Dendritic cell treated with granulocyte-macrophage colony-stimulating factor and Interleukin-4, amounts not matched to agents 40 ng/mL and 50 ng/mL, for 4 days (primary cell): ENCODE measurements at regions not wholly inside any gene's neighbourhood (a gene's known extent, or its start where the extent isn't known, plus 50 kb on each side); places are given as distances from the start of the nearest gene placed in this dataset.
"Not testable (repeated sequence)": the region's sequence is repeated elsewhere in the genome, so short reads cannot be mapped to it uniquely, and the experiment has no call there.

Experiments
- H3K27ac Mint-ChIP-seq: one replicate; pipeline ENCODE4 v1.8.0; 2022; ENCODE audit warnings: mild to moderate bottlenecking, mixed read lengths
- H3K27me3 Mint-ChIP-seq: one replicate; pipeline ENCODE4 v1.8.0; 2022; ENCODE audit warnings: mild to moderate bottlenecking, mixed read lengths
- H3K36me3 Mint-ChIP-seq: one replicate; pipeline ENCODE4 v1.8.0; 2022; ENCODE audit warnings: low read depth, mixed read lengths
- H3K4me1 Mint-ChIP-seq: one replicate; pipeline ENCODE4 v1.8.0; 2022; ENCODE audit warnings: low read depth, mixed read lengths
- H3K4me3 Mint-ChIP-seq: one replicate; pipeline ENCODE4 v1.8.0; 2022; ENCODE audit warnings: mild to moderate bottlenecking, moderate library complexity, mixed read lengths
- H3K9me3 Mint-ChIP-seq: one replicate; pipeline ENCODE4 v1.8.0; 2022; ENCODE audit warnings: mixed read lengths
- intact Hi-C: fragments of 100-400 bp; cut with micrococcal nuclease; formaldehyde crosslinking; loops from one replicate; pipeline ENCODE4 v1.15.0; 2022

DNA sequence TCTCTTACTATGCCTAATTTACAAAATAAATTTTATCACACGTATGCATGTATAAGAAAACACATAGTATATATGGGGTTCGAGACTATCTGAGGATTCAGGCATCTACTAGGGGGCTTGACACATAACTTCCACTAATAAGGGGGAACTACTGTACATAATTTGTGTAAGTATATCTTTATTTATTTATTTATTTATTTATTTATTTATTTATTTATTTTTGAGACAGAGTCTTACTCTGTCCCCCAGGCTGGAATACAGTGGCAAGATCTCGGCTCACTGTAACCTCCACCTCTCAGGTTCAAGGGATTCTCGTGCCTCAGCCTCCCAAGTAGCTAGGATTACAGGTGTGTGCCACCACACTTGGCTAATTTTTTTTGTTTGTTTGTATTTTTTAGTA, 414.4 kb upstream of the CDH20 start:
- H3K27ac Mint-ChIP-seq, intact Hi-C loops, H3K4me3 Mint-ChIP-seq: not testable (repeated sequence)

DNA sequence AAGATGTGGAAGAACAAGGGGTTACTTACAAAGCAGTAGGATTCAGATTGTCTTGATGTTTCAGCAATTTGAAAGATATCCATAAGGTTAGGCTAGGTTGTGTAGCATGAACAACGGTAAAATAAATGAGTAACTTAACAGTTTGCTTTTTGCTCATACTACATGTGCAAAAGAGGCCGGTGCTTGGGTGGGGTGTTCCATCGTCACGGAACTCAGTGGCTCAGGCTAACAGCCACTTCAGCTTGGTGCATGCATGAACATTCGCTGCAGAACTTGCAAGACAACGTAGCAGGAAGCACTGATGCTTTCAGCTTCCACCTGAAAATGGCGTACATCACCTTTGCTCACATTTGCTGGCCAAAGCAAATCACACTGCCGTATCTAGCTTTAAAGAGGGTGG, 407.3 kb upstream of the CDH20 start:
- H3K27me3 Mint-ChIP-seq, result no peaks in the 10 kb centered on the region
- H3K36me3 Mint-ChIP-seq, result no peaks in the 10 kb centered on the region
- no peak overlapping the region for H3K27ac Mint-ChIP-seq
- no peak overlapping the region for H3K4me3 Mint-ChIP-seq
- no peaks in the 10 kb centered on the region for H3K4me1 Mint-ChIP-seq
- H3K9me3 Mint-ChIP-seq, result peaks cover 7% of the 10 kb centered on the region
- intact Hi-C loops, result no loop called here

More for the DNA sequence above, 414.4 kb upstream of the CDH20 start:
- H3K27me3 Mint-ChIP-seq, H3K36me3 Mint-ChIP-seq, H3K9me3 Mint-ChIP-seq, H3K4me1 Mint-ChIP-seq: not testable (repeated sequence)

DNA sequence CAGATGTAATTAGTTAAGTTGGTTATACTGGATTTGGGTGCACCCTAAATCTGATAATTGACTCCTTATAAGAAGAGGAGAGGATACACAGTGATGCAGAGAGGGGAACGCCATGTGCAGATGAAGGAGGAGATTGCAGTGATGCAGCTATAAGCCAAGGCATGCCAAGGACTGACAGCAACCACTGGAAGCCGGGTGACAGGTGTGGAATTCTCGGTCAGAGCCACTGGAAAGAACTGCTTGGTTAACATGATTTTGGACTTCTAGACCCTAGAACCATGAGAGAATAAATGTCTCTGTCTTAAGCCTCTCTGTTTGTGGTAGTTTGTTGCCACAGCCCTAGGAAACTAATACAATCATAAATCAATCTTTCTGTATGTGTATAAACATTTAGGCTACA, 403.3 kb upstream of the CDH20 start:
- Mint-ChIP-seq H3K36me3 (no peaks in the 10 kb centered on the region), H3K27me3 (no peaks in the 10 kb centered on the region), H3K27ac (no peak overlapping the region), H3K4me3 (no peak overlapping the region), H3K9me3 (peaks cover 15% of the 10 kb centered on the region), H3K4me1 (no peaks in the 10 kb centered on the region)
- intact Hi-C loops, result no loop called here

GRCh38 chr18:60935041-60935910, 398.0 kb upstream of the CDH20 start:
- Mint-ChIP-seq H3K36me3 (no peaks in the 10 kb centered on the region), H3K4me3 (no peak overlapping the region), H3K9me3 (peaks cover 8% of the 10 kb centered on the region), H3K27me3 (no peaks in the 10 kb centered on the region), H3K4me1 (no peaks in the 10 kb centered on the region), H3K27ac (no peak overlapping the region)
- intact Hi-C loops, result no loop called here

DNA sequence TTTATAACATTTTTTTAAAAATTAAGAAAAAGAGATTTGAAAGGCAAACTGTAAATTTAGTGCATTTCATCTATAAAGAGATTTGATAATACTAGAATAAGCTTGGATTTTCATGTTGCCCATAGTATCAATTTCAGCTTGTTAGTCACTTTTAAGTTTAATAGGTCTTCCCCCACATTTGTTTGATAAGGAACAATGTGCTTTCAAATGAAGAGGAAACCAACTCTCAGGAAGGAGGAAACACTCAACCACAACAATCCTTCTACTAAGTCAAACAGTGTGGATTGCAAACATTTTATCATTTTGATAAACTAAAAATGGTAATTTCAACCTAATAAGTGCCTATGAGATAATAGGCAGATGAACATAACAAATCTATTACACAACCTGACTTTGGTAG, 397.1 kb upstream of the CDH20 start:
- no peaks in the 10 kb centered on the region for H3K36me3 Mint-ChIP-seq
- no peak overlapping the region for H3K27ac Mint-ChIP-seq
- H3K4me3 Mint-ChIP-seq, result no peak overlapping the region
- peaks cover 8% of the 10 kb centered on the region for H3K9me3 Mint-ChIP-seq
- intact Hi-C loops, result no loop called here
- no peaks in the 10 kb centered on the region for H3K27me3 Mint-ChIP-seq
- H3K4me1 Mint-ChIP-seq, result no peaks in the 10 kb centered on the region

GRCh38 chr18:60943297-60943696, 389.9 kb upstream of the CDH20 start:
- Mint-ChIP-seq H3K27ac (no peak overlapping the region), H3K9me3 (peaks cover 9% of the 10 kb centered on the region)

GRCh38 chr18:60950634-60951033, 382.6 kb upstream of the CDH20 start:
- Mint-ChIP-seq H3K4me1 (no peaks in the 10 kb centered on the region), H3K36me3 (no peaks in the 10 kb centered on the region), H3K4me3 (no peak overlapping the region), H3K9me3 (peaks cover 9% of the 10 kb centered on the region), H3K27ac (no peak overlapping the region), H3K27me3 (no peaks in the 10 kb centered on the region)
- intact Hi-C loops, result no loop called here

More at GRCh38 chr18:60943297-60943696, 389.9 kb upstream of the CDH20 start:
- no peaks in the 10 kb centered on the region for H3K36me3 Mint-ChIP-seq
- no peaks in the 10 kb centered on the region for H3K27me3 Mint-ChIP-seq
- H3K4me3 Mint-ChIP-seq, result no peak overlapping the region
- intact Hi-C loops, result no loop called here
- H3K4me1 Mint-ChIP-seq, result no peaks in the 10 kb centered on the region

GRCh38 chr18:60951091-60951490, 382.1 kb upstream of the CDH20 start:
- Mint-ChIP-seq H3K9me3 (peaks cover 5% of the 10 kb centered on the region), H3K4me1 (no peaks in the 10 kb centered on the region), H3K27me3 (no peaks in the 10 kb centered on the region), H3K36me3 (no peaks in the 10 kb centered on the region), H3K27ac (no peak overlapping the region), H3K4me3 (no peak overlapping the region)
- intact Hi-C loops, result no loop called here

- H3K27me3 Mint-ChIP-seq, result no peaks in the 10 kb centered on the region
- H3K4me1 Mint-ChIP-seq, result no peaks in the 10 kb centered on the region
- H3K27ac Mint-ChIP-seq, result no peak overlapping the region
- intact Hi-C loops, result no loop called here
- no peak overlapping the region for H3K4me3 Mint-ChIP-seq
- H3K36me3 Mint-ChIP-seq, result no peaks in the 10 kb centered on the region
- peaks cover 17% of the 10 kb centered on the region for H3K9me3 Mint-ChIP-seq
Measured at GRCh38 chr18:60962625-60963024, 370.6 kb upstream of the CDH20 start.

DNA sequence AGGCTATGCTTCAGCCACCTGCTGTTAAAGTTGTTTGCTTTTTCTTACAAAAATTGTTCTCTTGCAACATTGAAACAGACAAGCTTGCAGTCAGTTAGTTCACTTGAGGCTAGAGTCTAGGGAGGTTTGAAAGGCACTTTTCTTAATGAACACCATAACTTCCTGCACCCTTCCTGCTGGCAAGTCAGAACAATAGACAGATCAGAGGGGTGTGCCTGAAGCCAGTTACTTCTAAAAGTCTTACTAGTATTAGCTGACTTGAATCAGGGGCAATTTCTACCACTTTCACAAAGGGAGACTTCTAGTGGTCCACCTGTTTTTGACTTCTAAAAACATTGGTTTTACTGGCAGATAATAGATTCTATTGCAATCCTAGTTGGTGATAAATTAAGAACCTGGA, 367.4 kb upstream of the CDH20 start:
- Mint-ChIP-seq H3K9me3 (peaks cover 35% of the 10 kb centered on the region), H3K4me3 (no peak overlapping the region), H3K36me3 (no peaks in the 10 kb centered on the region), H3K4me1 (no peaks in the 10 kb centered on the region), H3K27me3 (no peaks in the 10 kb centered on the region), H3K27ac (no peak overlapping the region)
- intact Hi-C loops, result no loop called here

GRCh38 chr18:60966876-60967275, 366.4 kb upstream of the CDH20 start:
- no peaks in the 10 kb centered on the region for H3K27me3 Mint-ChIP-seq
- no peak overlapping the region for H3K4me3 Mint-ChIP-seq
- no peak overlapping the region for H3K27ac Mint-ChIP-seq
- intact Hi-C loops, result no loop called here
- H3K9me3 Mint-ChIP-seq, result peaks cover 35% of the 10 kb centered on the region
- H3K36me3 Mint-ChIP-seq, result no peaks in the 10 kb centered on the region
- no peaks in the 10 kb centered on the region for H3K4me1 Mint-ChIP-seq

DNA sequence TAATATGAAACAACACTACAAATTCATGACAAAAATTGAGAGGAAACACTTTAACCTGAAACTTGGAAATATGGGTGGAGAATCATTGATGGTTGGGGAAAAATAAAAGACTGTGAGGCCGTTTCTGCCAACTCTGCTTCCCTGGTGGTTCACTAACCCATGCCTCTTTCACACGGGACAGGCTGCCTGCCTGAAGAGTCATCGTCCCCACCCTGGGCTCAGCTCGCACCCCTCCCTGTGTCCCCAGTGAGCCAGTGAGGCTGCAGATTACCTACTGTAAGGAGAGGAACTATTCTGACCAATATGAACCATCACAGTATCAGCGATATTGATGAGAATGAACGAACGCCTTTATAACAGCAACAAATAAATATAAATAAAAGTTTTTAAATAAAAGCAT, 357.8 kb upstream of the CDH20 start:
- Mint-ChIP-seq H3K4me3 (no peak overlapping the region), H3K36me3 (no peaks in the 10 kb centered on the region), H3K27me3 (no peaks in the 10 kb centered on the region), H3K4me1 (no peaks in the 10 kb centered on the region), H3K27ac (no peak overlapping the region), H3K9me3 (peaks cover 8% of the 10 kb centered on the region)
- intact Hi-C loops, result no loop called here

GRCh38 chr18:60976976-60977375, 356.3 kb upstream of the CDH20 start:
- no peaks in the 10 kb centered on the region for H3K36me3 Mint-ChIP-seq
- peaks cover 8% of the 10 kb centered on the region for H3K9me3 Mint-ChIP-seq
- H3K4me1 Mint-ChIP-seq, result no peaks in the 10 kb centered on the region
- H3K4me3 Mint-ChIP-seq, result no peak overlapping the region
- no peaks in the 10 kb centered on the region for H3K27me3 Mint-ChIP-seq
- H3K27ac Mint-ChIP-seq, result no peak overlapping the region
- intact Hi-C loops, result no loop called here

GRCh38 chr18:60978338-60978737, 354.9 kb upstream of the CDH20 start:
- Mint-ChIP-seq H3K27ac (no peak overlapping the region), H3K9me3 (peaks cover 15% of the 10 kb centered on the region), H3K36me3 (no peaks in the 10 kb centered on the region), H3K4me1 (no peaks in the 10 kb centered on the region), H3K4me3 (no peak overlapping the region), H3K27me3 (no peaks in the 10 kb centered on the region)
- intact Hi-C loops, result no loop called here

GRCh38 chr18:60980422-60981005, 352.7 kb upstream of the CDH20 start:
- Mint-ChIP-seq H3K36me3 (no peaks in the 10 kb centered on the region), H3K27ac (no peak overlapping the region), H3K9me3 (peaks cover 19% of the 10 kb centered on the region), H3K4me1 (no peaks in the 10 kb centered on the region), H3K4me3 (no peak overlapping the region), H3K27me3 (no peaks in the 10 kb centered on the region)
- intact Hi-C loops, result no loop called here
